ENCODE measurements at regions not wholly inside any gene's neighbourhood (a gene's known extent, or its start where the extent isn't known, plus 50 kb on each side); places are given as distances from the start of the nearest gene placed in this dataset.

DNA sequence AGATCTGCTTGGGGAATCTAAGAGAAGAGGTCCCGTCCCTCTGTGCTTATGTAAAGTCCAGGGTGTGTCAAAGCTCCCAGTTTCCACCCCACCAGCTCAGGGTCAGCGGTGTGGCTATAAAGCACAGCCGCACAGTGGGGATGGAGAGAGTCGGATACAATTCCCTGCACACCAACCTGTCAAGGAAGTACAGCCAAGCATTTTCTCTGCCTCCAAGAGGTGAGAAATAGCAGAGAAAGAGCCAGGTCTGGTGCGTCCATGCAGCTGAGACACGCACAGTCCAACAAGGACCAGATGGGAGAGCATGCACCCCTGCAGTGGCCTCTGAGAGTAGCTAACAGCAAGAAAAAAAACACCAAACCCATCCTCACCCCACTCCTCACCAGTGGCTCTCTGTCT, 61.3 kb upstream of the WAC start:
- TF ChIP-seq GATA2 (IDR thresholded peaks at IDR 0.05; ENCODE audit: low read depth, low read length): no peak
- TF ChIP-seq GATA3 (IDR thresholded peaks at IDR 0.05; ENCODE audit: low read depth, low read length): no peak

Measured in SH-SY5Y (cell line).